ENCODE measurements at regions not wholly inside any gene's neighbourhood (a gene's known extent, or its start where the extent isn't known, plus 50 kb on each side); places are given as distances from the start of the nearest gene placed in this dataset.
"Not testable (repeated sequence)": the region's sequence is repeated elsewhere in the genome, so short reads cannot be mapped to it uniquely, and the experiment has no call there.

GRCh38 chr13:76245211-76245610 lies 609.1 kb downstream of the LMO7 start:
- no peak for DNase-seq

GRCh38 chr13:76243120-76243519 lies 607.0 kb downstream of the LMO7 start:
- not testable (repeated sequence) for DNase-seq

- DNase-seq: no peak
Measured at GRCh38 chr13:76239031-76239680, 603.0 kb downstream of the LMO7 start.

- no peak for DNase-seq
Measured at GRCh38 chr13:76231522-76232167, 595.5 kb downstream of the LMO7 start.

DNA sequence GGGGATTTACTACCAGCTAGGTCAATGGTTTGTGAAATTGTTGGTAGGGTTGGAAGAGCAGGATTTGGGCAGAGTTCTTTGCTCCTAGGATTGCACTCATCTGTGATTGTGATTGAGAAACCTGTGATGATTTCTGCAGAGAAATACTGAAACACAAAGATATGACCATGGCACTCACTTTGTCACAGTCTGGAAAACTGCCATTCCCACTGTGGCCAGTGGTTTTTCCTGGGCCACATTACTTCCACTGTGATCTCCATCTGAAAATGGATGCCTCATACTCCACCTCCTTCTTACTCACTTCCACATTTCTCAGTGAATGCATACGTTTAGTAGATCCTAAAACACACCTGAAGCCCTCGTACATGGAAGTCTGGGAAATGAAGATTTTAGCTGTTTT lies 593.2 kb downstream of the LMO7 start:
- DNase-seq: no peak

DNA sequence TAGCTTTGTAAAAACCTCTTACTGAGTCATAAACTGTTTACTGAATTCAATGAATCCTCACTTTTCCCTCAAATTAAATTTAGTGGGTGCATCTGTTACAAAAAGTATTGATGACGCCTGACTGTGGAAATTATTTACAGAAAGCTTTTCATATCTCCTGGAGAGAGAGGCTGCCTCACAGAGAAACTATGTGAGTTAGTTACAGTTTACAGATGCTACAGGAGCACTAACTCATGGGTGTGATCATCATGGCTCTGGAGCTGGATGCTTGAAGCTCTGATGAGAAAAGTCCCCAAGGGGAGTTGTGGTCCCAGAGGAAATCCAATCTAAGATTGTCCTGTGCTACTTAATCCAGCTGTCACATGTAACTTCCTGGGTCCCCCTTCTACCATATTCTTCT lies 590.8 kb downstream of the LMO7 start:
- DNase-seq: no peak

- no peak for DNase-seq
Measured at GRCh38 chr13:76225815-76226489, 589.8 kb downstream of the LMO7 start.

DNA sequence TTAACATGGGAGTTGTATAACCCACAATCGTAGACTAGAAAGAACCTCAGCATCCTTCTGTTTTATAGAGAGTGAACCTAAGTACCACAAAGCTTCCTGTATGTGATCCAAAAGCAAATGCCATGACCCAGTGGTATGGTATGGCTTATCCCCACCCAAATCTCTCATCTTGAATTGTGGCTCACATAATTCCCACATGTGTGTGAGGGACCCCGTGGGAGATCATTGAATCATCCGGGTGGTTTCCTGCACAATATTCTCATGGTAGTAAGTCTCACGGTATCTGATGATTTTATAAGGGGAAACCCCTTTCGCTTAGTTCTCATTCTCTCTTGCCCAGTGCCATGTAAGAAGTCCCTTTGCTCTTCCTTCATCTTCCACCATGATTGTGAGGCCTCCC lies 587.9 kb downstream of the LMO7 start:
- no peak for DNase-seq

DNA sequence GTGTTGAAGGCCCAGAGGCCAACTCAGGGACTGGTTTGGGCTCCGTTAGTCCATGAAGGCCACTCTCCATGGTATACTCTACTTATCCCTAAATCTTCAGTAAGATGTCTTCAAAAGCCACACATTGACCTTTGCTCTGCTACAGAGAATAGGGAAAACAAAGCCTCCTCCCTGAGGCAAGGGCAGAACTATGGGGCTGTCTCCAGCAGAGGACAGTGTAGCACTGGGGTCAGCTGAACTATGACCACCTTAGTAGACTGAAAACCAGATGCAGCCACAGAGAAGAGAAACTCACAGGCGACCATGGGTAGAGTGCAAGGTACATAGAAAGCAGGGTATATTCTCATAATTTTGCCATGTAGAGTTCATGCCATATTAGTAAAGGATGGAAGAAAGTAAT lies 587.4 kb downstream of the LMO7 start:
- DNase-seq: no peak

DNA sequence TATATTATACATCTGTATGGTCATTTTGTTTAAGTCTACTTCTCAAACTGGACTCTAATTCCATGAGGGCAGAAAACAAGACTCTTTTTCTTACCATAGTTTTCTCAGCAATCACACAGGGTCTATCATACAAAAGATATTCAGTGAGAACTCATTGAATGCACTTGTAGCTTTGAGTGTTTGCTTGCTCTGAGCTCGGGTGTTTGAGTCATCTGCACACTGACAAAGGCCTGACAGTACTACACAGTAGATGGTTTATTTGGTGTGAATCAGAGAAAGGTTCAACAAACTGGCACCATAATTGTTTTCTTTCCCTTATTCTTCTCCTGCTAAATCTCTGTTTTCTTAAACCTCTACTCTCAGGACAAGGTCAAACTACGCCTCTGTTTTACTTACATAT lies 586.4 kb downstream of the LMO7 start:
- no peak for DNase-seq

DNA sequence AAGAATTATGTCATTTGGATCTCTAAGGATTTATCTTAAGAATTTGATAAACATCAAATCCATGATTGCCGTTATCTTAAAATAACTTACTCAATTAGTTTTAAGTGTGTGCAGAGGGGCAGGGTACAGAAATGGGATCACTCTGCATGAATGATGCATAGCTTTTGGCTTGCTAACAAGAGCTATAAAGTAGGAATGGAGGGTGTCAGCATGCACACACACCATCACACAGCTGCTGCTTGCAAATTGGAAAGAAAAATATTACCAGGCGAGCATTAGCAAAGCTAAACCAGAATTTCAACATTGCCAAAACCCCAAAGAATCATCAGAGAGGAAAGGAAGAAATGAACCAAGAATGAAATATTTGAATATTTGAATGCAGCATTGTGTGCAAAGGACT lies 580.6 kb downstream of the LMO7 start:
- no peak for DNase-seq

- no peak for DNase-seq
Measured at GRCh38 chr13:76214001-76214400, 577.9 kb downstream of the LMO7 start.

DNA sequence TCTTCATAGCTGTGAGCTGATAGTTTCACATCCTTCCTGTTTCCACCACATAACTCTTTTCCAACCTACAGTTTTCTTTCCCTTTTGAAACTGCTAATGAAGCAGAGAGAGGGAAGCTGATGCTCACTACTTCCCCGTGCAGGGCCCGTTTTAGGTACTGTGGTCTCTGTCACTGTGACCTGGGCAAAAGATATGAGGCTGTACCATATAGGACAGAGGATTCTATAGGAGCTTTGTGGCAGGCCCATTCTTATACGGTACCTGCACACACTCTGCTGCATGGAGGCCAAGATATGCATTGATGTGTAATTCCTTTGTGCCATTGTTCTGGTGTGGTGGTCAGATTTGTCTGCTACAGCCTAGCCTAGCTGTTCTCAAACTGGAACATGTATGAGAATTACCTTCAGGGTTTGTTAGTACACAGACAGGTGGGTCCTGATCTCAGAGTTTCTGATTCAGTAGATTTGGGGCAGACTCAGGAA lies 577.3 kb downstream of the LMO7 start:
- DNase-seq: no peak

DNA sequence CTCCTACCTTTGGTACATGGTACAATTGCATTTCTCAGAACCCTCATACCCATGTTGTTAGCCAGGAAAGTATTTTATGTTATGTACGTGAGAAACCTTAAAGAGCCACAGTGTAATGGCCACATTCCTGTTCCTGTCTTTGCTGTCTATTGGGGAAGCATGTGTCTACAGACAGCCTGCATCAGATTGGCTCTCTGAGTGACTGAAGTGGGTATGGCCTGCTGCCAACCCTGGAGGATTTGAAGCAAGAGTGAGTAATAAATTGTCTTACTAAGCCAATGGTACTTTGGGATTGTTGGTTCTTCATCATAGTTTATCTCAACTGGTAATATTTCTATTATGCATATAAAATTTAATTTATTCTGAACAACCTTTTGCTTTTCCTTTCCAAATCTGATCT lies 574.1 kb downstream of the LMO7 start:
- no peak for DNase-seq

- DNase-seq: no peak
Measured at GRCh38 chr13:76198568-76199163, 562.5 kb downstream of the LMO7 start.

DNA sequence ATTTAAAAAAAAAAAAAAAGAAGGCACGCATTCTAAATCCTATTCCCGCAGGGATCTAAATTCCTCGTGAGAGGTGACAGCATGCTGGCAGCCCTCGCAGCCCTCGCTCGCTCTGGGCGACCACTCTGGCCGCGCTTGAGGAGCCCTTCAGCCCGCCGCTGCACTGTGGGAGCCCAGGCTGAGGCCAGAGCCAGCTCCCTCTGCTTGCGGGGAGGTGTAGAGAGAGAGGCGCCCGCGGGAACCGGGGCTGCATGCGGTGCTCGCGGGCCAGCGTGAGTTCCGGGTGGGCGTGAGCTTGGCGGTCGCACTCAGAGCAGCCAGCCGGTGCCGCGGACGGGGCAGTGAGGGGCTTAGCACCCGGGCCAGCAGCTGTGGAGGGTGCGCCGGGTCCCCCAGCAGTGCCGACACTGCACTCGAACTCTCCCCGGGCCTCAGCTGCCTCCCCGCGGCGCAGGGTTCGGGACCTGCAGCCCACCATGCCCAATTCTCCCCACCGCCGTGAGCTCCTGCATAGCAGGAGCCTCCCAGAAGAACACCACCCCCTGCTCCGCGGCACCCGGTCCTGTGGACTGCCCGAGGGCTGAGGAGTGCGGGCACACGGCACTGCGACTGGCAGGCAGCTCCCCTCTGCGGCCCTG lies 553.9 kb downstream of the LMO7 start:
- DNase-seq: no peak

GRCh38 chr13:76175961-76176725 lies 540.0 kb downstream of the LMO7 start:
- no peak for DNase-seq

GRCh38 chr13:76168661-76169060 lies 532.5 kb downstream of the LMO7 start:
- no peak for DNase-seq

- no peak for DNase-seq
Measured at GRCh38 chr13:76164290-76164689, 528.2 kb downstream of the LMO7 start.

- no peak for DNase-seq
Measured at GRCh38 chr13:76163761-76164160, 527.6 kb downstream of the LMO7 start.

DNA sequence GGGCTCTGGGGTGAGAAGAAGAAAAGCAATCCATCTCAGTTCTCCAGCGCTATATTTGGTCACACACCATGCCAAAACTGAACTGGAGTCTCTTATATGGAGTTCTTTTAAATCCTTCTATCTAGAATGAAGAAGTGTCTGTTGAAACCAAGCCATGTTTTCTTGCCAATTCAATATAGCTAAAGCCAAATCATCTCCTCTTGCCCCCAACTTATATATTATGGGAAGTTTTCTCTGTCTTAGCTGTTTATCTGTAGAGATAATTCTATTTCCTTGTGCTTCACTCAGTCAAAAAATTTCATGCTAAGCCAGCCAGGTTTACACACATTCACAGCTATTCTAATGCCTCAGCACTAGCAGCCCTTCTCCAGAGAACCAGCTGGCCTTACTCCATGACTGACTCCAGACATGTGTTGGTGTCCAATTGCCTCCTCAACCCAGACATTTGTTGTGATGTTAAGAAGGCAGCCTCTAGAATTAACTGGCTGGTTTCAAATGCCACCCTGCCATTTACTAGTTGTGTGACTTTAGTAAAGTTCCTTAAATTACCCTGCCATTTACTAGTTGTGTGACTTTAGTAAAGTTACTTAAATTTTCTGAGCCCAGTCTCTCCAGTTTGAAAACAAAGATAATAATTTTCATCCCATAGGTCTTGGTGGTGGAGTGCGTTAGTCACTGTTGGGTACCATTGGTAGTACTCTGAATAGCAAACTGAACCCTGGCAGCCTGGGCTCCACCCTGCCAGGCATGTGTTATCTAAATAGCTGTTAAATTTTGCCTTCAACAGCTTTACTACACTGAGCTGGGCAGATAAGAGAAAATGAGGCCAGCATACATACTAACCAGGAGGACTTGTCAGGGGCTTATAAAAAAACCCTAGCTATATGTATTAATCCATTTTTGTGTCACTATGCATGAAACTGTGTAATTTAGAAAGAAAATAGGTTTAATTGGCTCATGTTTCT lies 525.1 kb downstream of the LMO7 start:
- no peak for DNase-seq

Measured in CD4-positive, alpha-beta T cell treated with Interleukin-15 for 1 hour (primary cell).